DND-41 (cell line): ENCODE measurements at regions not wholly inside any gene's neighbourhood (a gene's known extent, or its start where the extent isn't known, plus 50 kb on each side); places are given as distances from the start of the nearest gene placed in this dataset.

Source experiments
- ATAC-seq: fragments of 200-7000 bp; cut with Tn5 transposase; 3 replicates; pipeline ENCODE4 v1.9.1; 2021; ENCODE audit warnings: low read depth; ENCODE audit not compliant: insufficient read depth
- DNase-seq: peaks from one replicate; pipeline ENCODE4 v3.0.0-alpha.2; 2020
- H2AFZ ChIP-seq: 2 replicates; pipeline ENCODE4 v1.6.0; 2012; ENCODE audit warnings: low read depth, low read length
- H3K27ac ChIP-seq: 2 replicates; pipeline ENCODE4 v1.5.1; 2012; ENCODE audit warnings: low read length, inconsistent platforms
- H3K27me3 ChIP-seq: fragments of 200-600 bp; sonication (generic); 2 replicates; pipeline ENCODE4 v1.6.0; 2012; ENCODE audit warnings: low read length, mild to moderate bottlenecking, inconsistent platforms; ENCODE audit not compliant: insufficient read depth, poor library complexity
- H3K36me3 ChIP-seq: 2 replicates; pipeline ENCODE4 v1.5.1; 2012; ENCODE audit warnings: low read length, inconsistent platforms; ENCODE audit not compliant: insufficient read depth
- H3K4me1 ChIP-seq: 2 replicates; pipeline ENCODE4 v1.5.1; 2012; ENCODE audit warnings: mild to moderate bottlenecking, low read length; ENCODE audit not compliant: insufficient read depth
- H3K4me2 ChIP-seq: 2 replicates; pipeline ENCODE4 v1.6.0; 2012; ENCODE audit warnings: mild to moderate bottlenecking, moderate library complexity, low read length, inconsistent platforms; ENCODE audit not compliant: insufficient read depth
- H3K4me3 ChIP-seq, 2 experiments: fragments of 200-600 bp in 1 of 2; shearing (Covaris generic) in 1 of 2; 2 replicates each; pipeline ENCODE4 v1.5.1; 2012 to 2016; ENCODE audit warnings: inconsistent platforms in 2 of 2, low read length in 2 of 2, mild to moderate bottlenecking in 2 of 2, low read depth in 1 of 2, moderate library complexity in 1 of 2
- H3K79me2 ChIP-seq: 2 replicates; pipeline ENCODE4 v1.6.0; 2012; ENCODE audit warnings: low read length, inconsistent platforms; ENCODE audit not compliant: insufficient read depth
- H3K9ac ChIP-seq: 2 replicates; pipeline ENCODE4 v1.6.0; 2012; ENCODE audit warnings: low read depth, mild to moderate bottlenecking, inconsistent platforms, low read length, moderate library complexity
- H3K9me3 ChIP-seq: 2 replicates; pipeline ENCODE4 v1.5.1; 2012; ENCODE audit warnings: low read length, moderate library complexity, mild to moderate bottlenecking, inconsistent platforms; ENCODE audit not compliant: insufficient read depth, severe bottlenecking
- H4K20me1 ChIP-seq: 2 replicates; pipeline ENCODE4 v1.6.0; 2012; ENCODE audit warnings: low read length; ENCODE audit not compliant: insufficient read depth
- EZH2 ChIP-seq: IDR thresholded peaks from 3 replicates; pipeline ENCODE4 v1.6.1; 2012; ENCODE audit warnings: borderline replicate concordance, low read depth, mild to moderate bottlenecking, moderate library complexity, low read length, inconsistent platforms; ENCODE audit not compliant: severe bottlenecking
- TF ChIP-seq, protein P1 (sequence below): IDR thresholded peaks from 2 replicates; pipeline ENCODE4 v1.5.1; 2012; ENCODE audit warnings: borderline replicate concordance, low read length, moderate library complexity, mild to moderate bottlenecking; ENCODE audit not compliant: poor library complexity, severe bottlenecking; ENCODE audit errors: extremely low read depth

DNA sequence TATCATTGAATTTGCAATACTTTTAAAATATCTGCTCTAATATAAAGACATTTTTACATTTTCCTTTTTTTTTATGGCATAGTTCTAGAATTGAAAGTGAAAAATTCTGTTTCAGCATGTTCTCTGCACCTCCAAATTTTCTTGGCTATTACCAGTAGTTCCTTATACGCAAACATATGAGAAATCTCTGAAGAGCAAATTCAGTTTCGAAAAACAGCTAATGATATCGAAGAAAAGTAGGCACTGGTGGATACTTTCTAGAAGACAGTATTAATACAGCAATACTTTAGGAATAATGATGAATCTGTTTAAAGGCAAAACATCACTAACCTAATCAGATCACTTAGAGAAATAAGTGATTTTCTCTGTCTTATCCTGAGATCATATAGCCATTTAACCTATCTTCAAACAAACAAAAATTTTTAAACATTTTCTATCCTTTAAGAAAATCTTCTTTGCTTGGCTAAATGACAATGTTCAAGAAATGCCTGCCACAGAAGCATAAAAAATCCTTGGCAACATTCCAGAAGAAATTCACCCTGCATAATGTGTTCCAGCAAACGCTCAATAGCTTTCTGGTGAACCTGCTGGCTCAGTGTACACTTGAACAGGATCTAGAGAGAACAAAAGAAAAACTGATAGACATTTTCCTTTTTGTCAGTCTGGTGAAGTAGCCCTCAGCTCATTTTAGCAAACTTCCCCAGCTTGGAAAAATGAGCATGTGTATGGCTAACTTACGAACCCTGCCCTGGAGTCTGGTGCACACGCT lies 51.2 kb upstream of the KLF3 start:
- Histone ChIP-seq H3K36me3 (no peaks in the 10 kb centered on the region), H2AFZ (no peak overlapping the region), H3K27me3 (no peaks in the 10 kb centered on the region), H3K27ac (no peak overlapping the region), H3K4me3 (no peak overlapping the region), H3K9me3 (no peaks in the 10 kb centered on the region), H3K4me1 (no peaks in the 10 kb centered on the region), H3K9ac (no peak overlapping the region), H4K20me1 (no peaks in the 10 kb centered on the region), H3K4me2 (no peak overlapping the region), H3K79me2 (no peaks in the 10 kb centered on the region)
- TF ChIP-seq, protein P1, sequence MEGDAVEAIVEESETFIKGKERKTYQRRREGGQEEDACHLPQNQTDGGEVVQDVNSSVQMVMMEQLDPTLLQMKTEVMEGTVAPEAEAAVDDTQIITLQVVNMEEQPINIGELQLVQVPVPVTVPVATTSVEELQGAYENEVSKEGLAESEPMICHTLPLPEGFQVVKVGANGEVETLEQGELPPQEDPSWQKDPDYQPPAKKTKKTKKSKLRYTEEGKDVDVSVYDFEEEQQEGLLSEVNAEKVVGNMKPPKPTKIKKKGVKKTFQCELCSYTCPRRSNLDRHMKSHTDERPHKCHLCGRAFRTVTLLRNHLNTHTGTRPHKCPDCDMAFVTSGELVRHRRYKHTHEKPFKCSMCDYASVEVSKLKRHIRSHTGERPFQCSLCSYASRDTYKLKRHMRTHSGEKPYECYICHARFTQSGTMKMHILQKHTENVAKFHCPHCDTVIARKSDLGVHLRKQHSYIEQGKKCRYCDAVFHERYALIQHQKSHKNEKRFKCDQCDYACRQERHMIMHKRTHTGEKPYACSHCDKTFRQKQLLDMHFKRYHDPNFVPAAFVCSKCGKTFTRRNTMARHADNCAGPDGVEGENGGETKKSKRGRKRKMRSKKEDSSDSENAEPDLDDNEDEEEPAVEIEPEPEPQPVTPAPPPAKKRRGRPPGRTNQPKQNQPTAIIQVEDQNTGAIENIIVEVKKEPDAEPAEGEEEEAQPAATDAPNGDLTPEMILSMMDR = no peak
- no peak for TF ChIP-seq EZH2
- no peak for DNase-seq
- no peak for ATAC-seq
